Central memory CD8-positive, alpha-beta T cell (primary cell): ENCODE measurements at regions not wholly inside any gene's neighbourhood (a gene's known extent, or its start where the extent isn't known, plus 50 kb on each side); places are given as distances from the start of the nearest gene placed in this dataset.

Source experiments
- ATAC-seq: fragments of 150-1000 bp; cut with Tn5 transposase; replicated peaks from 2 replicates; pipeline ENCODE4 v1.10.0; 2022; ENCODE audit warnings: mild to moderate bottlenecking, moderate FRiP score, moderate number of reproducible peaks; ENCODE audit not compliant: poor library complexity, severe bottlenecking; ENCODE audit errors: extremely low read depth
- DNase-seq, 2 donors: peaks; one replicate each; pipeline ENCODE4 v3.0.0; 2021; ENCODE audit warnings: low spot score in 2 of 2
- H3K27ac Mint-ChIP-seq: one replicate; pipeline ENCODE4 v1.8.0; 2022; ENCODE audit warnings: low read depth, mild to moderate bottlenecking, moderate library complexity, mixed read lengths
- H3K27me3 Mint-ChIP-seq: one replicate; pipeline ENCODE4 v1.8.0; 2022; ENCODE audit warnings: mixed read lengths
- H3K36me3 Mint-ChIP-seq: one replicate; pipeline ENCODE4 v1.8.0; 2022; ENCODE audit warnings: mild to moderate bottlenecking, moderate library complexity, mixed read lengths; ENCODE audit not compliant: insufficient read depth
- H3K4me1 Mint-ChIP-seq: one replicate; pipeline ENCODE4 v1.8.0; 2022; ENCODE audit warnings: mixed read lengths
- H3K4me3 Mint-ChIP-seq: one replicate; pipeline ENCODE4 v1.8.0; 2022; ENCODE audit warnings: mild to moderate bottlenecking, moderate library complexity, mixed read lengths
- H3K9me3 Mint-ChIP-seq: one replicate; pipeline ENCODE4 v1.8.0; 2022; ENCODE audit warnings: mixed read lengths

GRCh38 chr5:114054594-114054993 is 307.3 kb upstream of the KCNN2 start:
- Mint-ChIP-seq H3K27ac (no peak overlapping the region), H3K36me3 (peaks cover 2% of the 10 kb centered on the region), H3K4me3 (no peak overlapping the region), H3K9me3 (peaks cover 24% of the 10 kb centered on the region), H3K27me3 (peaks cover 43% of the 10 kb centered on the region), H3K4me1 (no peaks in the 10 kb centered on the region)
- DNase-seq (no peak), ATAC-seq (no peak)

GRCh38 chr5:114055318-114056184 is 306.3 kb upstream of the KCNN2 start:
- Mint-ChIP-seq H3K4me1 (no peaks in the 10 kb centered on the region), H3K36me3 (peaks cover 2% of the 10 kb centered on the region), H3K27me3 (peaks cover 43% of the 10 kb centered on the region), H3K27ac (no peak overlapping the region), H3K4me3 (no peak overlapping the region), H3K9me3 (peaks cover 26% of the 10 kb centered on the region)
- DNase-seq (no peak), ATAC-seq (no peak)

GRCh38 chr5:114056185-114056538 is 305.7 kb upstream of the KCNN2 start:
- H3K4me3 Mint-ChIP-seq: no peak overlapping the region
- no peaks in the 10 kb centered on the region for H3K4me1 Mint-ChIP-seq
- H3K27ac Mint-ChIP-seq: no peak overlapping the region
- ATAC-seq (no peak), DNase-seq (no peak)
- H3K36me3 Mint-ChIP-seq: peaks cover 2% of the 10 kb centered on the region
- peaks cover 26% of the 10 kb centered on the region for H3K9me3 Mint-ChIP-seq
- peaks cover 43% of the 10 kb centered on the region for H3K27me3 Mint-ChIP-seq

DNA sequence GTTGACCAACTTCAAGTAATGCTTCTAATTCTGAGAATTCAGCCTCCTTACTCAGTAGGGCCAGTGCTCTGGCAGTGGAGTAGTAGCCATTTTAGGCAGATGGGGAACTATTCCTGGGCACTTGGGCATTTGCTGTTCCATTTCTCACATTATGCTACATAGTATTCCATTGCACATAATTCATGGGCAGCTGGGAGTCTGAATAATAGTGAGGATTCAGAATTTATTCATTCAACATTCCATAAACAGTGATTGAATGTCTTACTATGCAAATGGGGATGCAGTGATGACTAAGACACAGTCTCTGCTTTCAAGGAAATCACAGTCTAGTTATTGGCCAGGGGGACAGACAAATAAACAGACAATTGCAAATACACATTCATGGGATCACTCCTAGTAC is 301.0 kb upstream of the KCNN2 start:
- no peak overlapping the region for H3K4me3 Mint-ChIP-seq

GRCh38 chr5:114062932-114063867 is 298.7 kb upstream of the KCNN2 start:
- H3K27ac Mint-ChIP-seq: no peak overlapping the region
- H3K27me3 Mint-ChIP-seq: peaks cover 5% of the 10 kb centered on the region
- DNase-seq (no peak), ATAC-seq (no peak)
- H3K36me3 Mint-ChIP-seq: no peaks in the 10 kb centered on the region
- H3K9me3 Mint-ChIP-seq: peaks cover 11% of the 10 kb centered on the region
- no peaks in the 10 kb centered on the region for H3K4me1 Mint-ChIP-seq
- H3K4me3 Mint-ChIP-seq: no peak overlapping the region

More for the DNA sequence above, 301.0 kb upstream of the KCNN2 start:
- Mint-ChIP-seq H3K27me3 (peaks cover 26% of the 10 kb centered on the region), H3K4me1 (no peaks in the 10 kb centered on the region), H3K27ac (no peak overlapping the region), H3K9me3 (peaks cover 19% of the 10 kb centered on the region), H3K36me3 (peaks cover 2% of the 10 kb centered on the region)
- DNase-seq: no peak
- ATAC-seq: no peak

DNA sequence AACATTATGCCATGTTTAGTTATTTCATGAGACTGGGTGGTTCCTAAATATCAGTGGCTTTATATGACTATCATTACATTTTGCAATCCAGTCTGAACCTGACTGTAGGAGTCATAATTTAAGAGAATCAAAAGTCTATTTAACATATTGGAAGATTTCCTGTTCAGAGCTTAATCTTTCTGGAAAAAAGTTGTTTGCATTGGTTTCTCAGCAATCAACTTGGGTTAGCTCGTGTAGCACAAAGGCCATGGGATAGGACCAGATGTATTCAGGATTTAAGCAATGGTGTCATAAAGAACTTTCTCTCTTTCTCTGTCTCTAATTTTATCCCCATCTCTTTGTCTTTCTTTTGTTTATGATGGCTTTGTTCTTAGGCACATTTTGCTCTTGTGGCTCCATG is 296.0 kb upstream of the KCNN2 start:
- no peaks in the 10 kb centered on the region for H3K27me3 Mint-ChIP-seq
- ATAC-seq: no peak
- no peak for DNase-seq
- H3K4me3 Mint-ChIP-seq: no peak overlapping the region
- H3K4me1 Mint-ChIP-seq: no peaks in the 10 kb centered on the region
- no peaks in the 10 kb centered on the region for H3K36me3 Mint-ChIP-seq
- H3K27ac Mint-ChIP-seq: no peak overlapping the region
- peaks cover 16% of the 10 kb centered on the region for H3K9me3 Mint-ChIP-seq

GRCh38 chr5:114070093-114070722 is 291.7 kb upstream of the KCNN2 start:
- H3K27me3 Mint-ChIP-seq: no peaks in the 10 kb centered on the region
- H3K9me3 Mint-ChIP-seq: peaks cover 21% of the 10 kb centered on the region
- no peaks in the 10 kb centered on the region for H3K4me1 Mint-ChIP-seq
- ATAC-seq (no peak), DNase-seq (no peak)
- H3K36me3 Mint-ChIP-seq: no peaks in the 10 kb centered on the region
- H3K27ac Mint-ChIP-seq: no peak overlapping the region
- no peak overlapping the region for H3K4me3 Mint-ChIP-seq

DNA sequence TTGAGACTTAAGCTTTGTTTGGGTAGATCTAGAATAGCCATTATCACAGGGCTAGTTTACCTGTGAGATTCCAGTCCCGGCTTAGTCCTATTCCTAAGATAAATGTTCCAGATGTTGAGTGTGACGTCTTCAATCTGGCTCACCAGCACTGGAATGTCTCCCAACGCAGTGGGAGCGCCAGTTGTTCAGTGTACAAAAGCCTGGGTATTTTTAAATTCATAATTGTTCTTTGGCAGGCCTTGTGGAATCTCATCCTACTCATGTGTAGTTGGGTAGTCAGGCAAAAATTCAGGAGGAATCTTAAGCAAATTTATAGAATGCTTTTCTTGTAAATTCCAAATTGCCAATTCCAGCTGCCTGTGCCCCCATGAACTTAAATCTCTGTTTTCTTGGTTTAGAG is 272.6 kb upstream of the KCNN2 start:
- Mint-ChIP-seq H3K9me3 (peaks cover 9% of the 10 kb centered on the region), H3K4me3 (no peak overlapping the region), H3K27ac (no peak overlapping the region), H3K36me3 (no peaks in the 10 kb centered on the region), H3K4me1 (no peaks in the 10 kb centered on the region), H3K27me3 (no peaks in the 10 kb centered on the region)
- no peak for ATAC-seq
- DNase-seq: no peak

DNA sequence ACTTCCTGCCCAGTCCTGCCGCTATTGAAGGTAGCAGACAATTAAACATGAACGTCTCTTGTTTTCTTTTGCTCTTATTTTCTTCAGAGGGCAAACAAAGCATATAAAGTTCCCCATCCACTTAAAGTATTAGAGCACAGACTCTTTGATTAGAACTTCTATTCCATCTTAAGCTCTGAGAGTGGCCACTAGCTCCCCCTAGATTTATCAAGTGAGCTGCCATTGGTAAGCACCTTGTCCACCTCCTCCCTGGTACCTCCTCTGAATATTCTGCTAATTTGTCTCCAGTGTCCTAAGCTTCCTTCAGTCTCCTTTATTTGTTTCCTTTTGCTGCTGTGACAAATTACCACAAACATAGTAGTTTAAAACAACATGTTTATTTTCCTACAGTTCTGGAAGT is 264.3 kb upstream of the KCNN2 start:
- Mint-ChIP-seq H3K36me3 (peaks cover 1% of the 10 kb centered on the region), H3K4me3 (no peak overlapping the region), H3K9me3 (peaks cover 14% of the 10 kb centered on the region), H3K27ac (no peak overlapping the region), H3K27me3 (no peaks in the 10 kb centered on the region), H3K4me1 (no peaks in the 10 kb centered on the region)
- no peak for ATAC-seq
- no peak for DNase-seq

DNA sequence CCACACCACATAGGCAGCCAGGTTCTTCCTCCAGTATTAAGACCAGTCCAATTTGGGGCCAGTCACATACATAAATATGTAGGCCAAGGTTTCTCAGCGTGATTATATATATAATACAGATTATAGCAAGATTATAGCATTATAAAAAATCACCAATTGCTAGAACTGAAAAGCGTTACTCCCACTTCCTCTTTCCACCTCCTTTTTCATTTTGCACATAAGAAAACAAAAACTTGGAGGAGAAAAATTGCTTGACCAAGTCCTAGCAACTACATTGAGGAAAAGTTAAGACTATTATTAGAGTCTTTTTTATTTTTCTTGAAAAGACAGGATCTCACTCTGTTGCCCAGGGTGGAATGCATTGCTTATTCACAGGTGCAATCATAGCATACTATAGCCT is 262.7 kb upstream of the KCNN2 start:
- no peak for DNase-seq
- Mint-ChIP-seq H3K9me3 (peaks cover 6% of the 10 kb centered on the region), H3K36me3 (peaks cover 1% of the 10 kb centered on the region), H3K4me1 (no peaks in the 10 kb centered on the region), H3K27me3 (no peaks in the 10 kb centered on the region), H3K27ac (no peak overlapping the region), H3K4me3 (no peak overlapping the region)
- no peak for ATAC-seq

GRCh38 chr5:114101153-114101552 is 260.7 kb upstream of the KCNN2 start:
- ATAC-seq: no peak
- Mint-ChIP-seq H3K9me3 (peaks cover 6% of the 10 kb centered on the region), H3K27me3 (no peaks in the 10 kb centered on the region), H3K4me3 (no peak overlapping the region), H3K36me3 (peaks cover 1% of the 10 kb centered on the region), H3K4me1 (no peaks in the 10 kb centered on the region), H3K27ac (no peak overlapping the region)
- no peak for DNase-seq

- Mint-ChIP-seq H3K27me3 (no peaks in the 10 kb centered on the region), H3K36me3 (no peaks in the 10 kb centered on the region), H3K9me3 (peaks cover 15% of the 10 kb centered on the region), H3K27ac (no peak overlapping the region), H3K4me1 (no peaks in the 10 kb centered on the region), H3K4me3 (no peak overlapping the region)
- DNase-seq: no peak
- no peak for ATAC-seq
Observed at GRCh38 chr5:114113604-114114003, 248.3 kb upstream of the KCNN2 start.
